Kidney (tissue), 13 donors: ENCODE measurements at regions not wholly inside any gene's neighbourhood (a gene's known extent, or its start where the extent isn't known, plus 50 kb on each side); places are given as distances from the start of the nearest gene placed in this dataset.

Experiments used
- DNase-seq, 5 donors: peaks; one replicate each; pipeline ENCODE4 v3.0.0-alpha.2; 2013 to 2020
- FAIRE-seq: peaks from 2 replicates; lab custom pipeline; 2012; peaks lifted over from hg19 to GRCh38; lab: Jason Lieb, UNC
- H3K27ac ChIP-seq, 2 donors: one replicate each; pipeline ENCODE4 v1.7.0; 2013; ENCODE audit warnings: low read depth in 2 of 2, low read length in 2 of 2, inconsistent platforms in 1 of 2
- H3K27me3 ChIP-seq: one replicate; pipeline ENCODE4 v1.7.1; 2013; ENCODE audit warnings: low read length, inconsistent platforms; ENCODE audit not compliant: control insufficient read depth, insufficient read depth
- H3K36me3 ChIP-seq, 3 donors: one replicate each; pipeline versions ENCODE4 v1.7.0 to v1.7.1; 2013; ENCODE audit warnings: low read length in 3 of 3, control low read depth in 1 of 3, inconsistent platforms in 1 of 3; ENCODE audit not compliant: insufficient read depth in 3 of 3, control insufficient read depth in 2 of 3
- H3K4me1 ChIP-seq, 3 donors: one replicate each; pipeline versions ENCODE4 v1.7.0 to v1.7.1; 2013; ENCODE audit warnings: low read length in 3 of 3, inconsistent platforms in 1 of 3, low read depth in 1 of 3; ENCODE audit not compliant: control insufficient read depth in 2 of 3, insufficient read depth in 2 of 3
- H3K4me3 ChIP-seq, 3 donors: one replicate each; pipeline versions ENCODE4 v1.7.0 to v1.8.1; 2013; ENCODE audit warnings: low read length in 3 of 3, control low read depth in 1 of 3, inconsistent platforms in 1 of 3
- H3K9ac ChIP-seq, 3 donors: one replicate each; pipeline versions ENCODE4 v1.7.0 to v1.7.1; 2013; ENCODE audit warnings: low read length in 3 of 3, control low read depth in 1 of 3, inconsistent platforms in 1 of 3
- H3K9me3 ChIP-seq, 3 donors: one replicate each; pipeline versions ENCODE4 v1.7.0 to v1.7.1; 2013; ENCODE audit warnings: low read length in 3 of 3, control low read depth in 1 of 3, inconsistent platforms in 1 of 3; ENCODE audit not compliant: control insufficient read depth in 2 of 3, insufficient read depth in 1 of 3
- intact Hi-C: fragments of 100-400 bp; cut with DNase I; formaldehyde crosslinking; loops from one replicate; pipeline ENCODE4 v1.11.1; 2022
- TF ChIP-seq, protein P1 (sequence below): IDR thresholded peaks from 3 replicates; pipeline ENCODE4 v1.5.1; 2012; ENCODE audit warnings: mild to moderate bottlenecking, moderate library complexity, borderline replicate concordance; ENCODE audit not compliant: insufficient read depth; ENCODE audit errors: extremely low read depth
- donor health status: control.
- donor health status: control.
- donor health status: control.
- donor health status: control.
- donor health status: control.
- donor health status: DM: yes; HTN: yes; CAD: no.
- donor health status: Normal renal cell carcinoma (clear cell type).

DNA sequence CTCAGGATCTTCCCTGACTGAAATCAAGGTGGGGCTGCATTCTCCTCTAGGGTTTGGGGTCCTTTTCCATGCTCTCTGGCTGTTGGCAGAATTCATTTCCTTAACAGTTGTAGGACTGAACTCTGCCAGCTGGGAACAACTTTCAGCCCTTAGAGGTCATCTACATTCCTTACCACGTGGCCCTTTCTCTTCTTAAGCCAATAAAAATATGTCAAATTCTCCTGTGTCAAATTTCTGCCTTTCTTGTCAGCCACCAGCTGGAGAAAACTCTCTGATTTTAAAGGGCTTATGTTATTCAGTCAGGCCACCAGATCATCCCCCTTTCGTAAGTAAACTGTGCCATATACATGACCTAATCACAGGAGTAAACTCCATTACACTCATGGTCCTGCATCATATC is 95.3 kb upstream of the IL6 start:
- no peaks in the 10 kb centered on the region for H3K9me3 ChIP-seq
- intact Hi-C loops: no loop called here
- H3K9ac ChIP-seq: no peak overlapping the region
- H3K4me3 ChIP-seq: no peak overlapping the region
- no peaks in the 10 kb centered on the region for H3K27me3 ChIP-seq
- no peak overlapping the region for H3K27ac ChIP-seq
- H3K4me1 ChIP-seq: no peaks in the 10 kb centered on the region
- no peak for FAIRE-seq
- no peaks in the 10 kb centered on the region for H3K36me3 ChIP-seq
- DNase-seq: no peak
- TF ChIP-seq, protein P1, sequence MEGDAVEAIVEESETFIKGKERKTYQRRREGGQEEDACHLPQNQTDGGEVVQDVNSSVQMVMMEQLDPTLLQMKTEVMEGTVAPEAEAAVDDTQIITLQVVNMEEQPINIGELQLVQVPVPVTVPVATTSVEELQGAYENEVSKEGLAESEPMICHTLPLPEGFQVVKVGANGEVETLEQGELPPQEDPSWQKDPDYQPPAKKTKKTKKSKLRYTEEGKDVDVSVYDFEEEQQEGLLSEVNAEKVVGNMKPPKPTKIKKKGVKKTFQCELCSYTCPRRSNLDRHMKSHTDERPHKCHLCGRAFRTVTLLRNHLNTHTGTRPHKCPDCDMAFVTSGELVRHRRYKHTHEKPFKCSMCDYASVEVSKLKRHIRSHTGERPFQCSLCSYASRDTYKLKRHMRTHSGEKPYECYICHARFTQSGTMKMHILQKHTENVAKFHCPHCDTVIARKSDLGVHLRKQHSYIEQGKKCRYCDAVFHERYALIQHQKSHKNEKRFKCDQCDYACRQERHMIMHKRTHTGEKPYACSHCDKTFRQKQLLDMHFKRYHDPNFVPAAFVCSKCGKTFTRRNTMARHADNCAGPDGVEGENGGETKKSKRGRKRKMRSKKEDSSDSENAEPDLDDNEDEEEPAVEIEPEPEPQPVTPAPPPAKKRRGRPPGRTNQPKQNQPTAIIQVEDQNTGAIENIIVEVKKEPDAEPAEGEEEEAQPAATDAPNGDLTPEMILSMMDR: no peak

DNA sequence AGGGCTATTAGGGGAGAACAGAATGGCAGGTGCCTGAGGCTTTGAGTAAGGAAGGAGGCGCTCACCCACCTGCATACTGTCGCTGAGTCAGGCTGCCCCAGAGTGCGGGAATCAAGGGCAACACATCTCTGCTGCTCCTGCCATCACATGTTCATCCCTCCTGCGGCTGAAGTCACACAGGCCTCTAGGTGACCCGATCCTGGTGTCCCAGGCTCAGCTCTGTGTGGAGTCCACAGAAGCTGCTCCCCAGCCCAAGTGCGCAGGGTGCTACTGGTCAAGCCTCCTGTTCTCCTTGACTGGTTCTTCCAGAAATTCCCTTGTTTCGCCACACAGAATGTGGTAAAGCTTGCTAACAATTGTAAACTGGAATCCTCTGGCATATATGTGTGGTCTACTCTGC is 96.9 kb upstream of the IL6 start:
- intact Hi-C loops: no loop called here
- no peaks in the 10 kb centered on the region for H3K9me3 ChIP-seq
- no peak overlapping the region for H3K4me3 ChIP-seq
- no peak for DNase-seq
- TF ChIP-seq, protein P1: no peak
- H3K27me3 ChIP-seq: no peaks in the 10 kb centered on the region
- no peak for FAIRE-seq
- no peak overlapping the region for H3K27ac ChIP-seq
- no peak overlapping the region for H3K9ac ChIP-seq
- no peaks in the 10 kb centered on the region for H3K36me3 ChIP-seq
- H3K4me1 ChIP-seq: no peaks in the 10 kb centered on the region

DNA sequence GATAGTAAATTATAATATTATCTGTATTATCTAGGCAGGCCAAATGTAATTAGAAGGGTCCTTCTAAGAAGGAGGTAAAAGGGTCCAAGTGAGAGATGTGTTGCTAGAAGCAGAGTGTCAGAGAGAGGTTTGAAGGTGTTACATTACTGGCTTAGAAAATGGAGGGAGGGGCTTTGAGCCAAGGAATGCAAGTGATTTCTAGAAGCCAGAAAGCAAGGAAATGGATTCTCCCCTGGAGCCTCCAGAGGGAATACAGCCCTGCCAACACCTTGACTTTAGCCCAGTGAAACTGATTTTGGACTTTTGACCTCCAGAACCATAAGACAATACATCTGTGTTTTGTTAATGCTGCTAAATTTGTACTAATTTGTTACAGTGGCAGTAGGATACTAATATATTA is 97.9 kb upstream of the IL6 start:
- H3K4me1 ChIP-seq: no peaks in the 10 kb centered on the region
- TF ChIP-seq, protein P1: no peak
- H3K9ac ChIP-seq: no peak overlapping the region
- DNase-seq (peak in 2 of 5 donors; percentile 3 to 18), FAIRE-seq (no peak)
- no peaks in the 10 kb centered on the region for H3K9me3 ChIP-seq
- no peak overlapping the region for H3K4me3 ChIP-seq
- no peaks in the 10 kb centered on the region for H3K36me3 ChIP-seq
- no peak overlapping the region for H3K27ac ChIP-seq
- H3K27me3 ChIP-seq: no peaks in the 10 kb centered on the region
- intact Hi-C loops: no loop called here

DNA sequence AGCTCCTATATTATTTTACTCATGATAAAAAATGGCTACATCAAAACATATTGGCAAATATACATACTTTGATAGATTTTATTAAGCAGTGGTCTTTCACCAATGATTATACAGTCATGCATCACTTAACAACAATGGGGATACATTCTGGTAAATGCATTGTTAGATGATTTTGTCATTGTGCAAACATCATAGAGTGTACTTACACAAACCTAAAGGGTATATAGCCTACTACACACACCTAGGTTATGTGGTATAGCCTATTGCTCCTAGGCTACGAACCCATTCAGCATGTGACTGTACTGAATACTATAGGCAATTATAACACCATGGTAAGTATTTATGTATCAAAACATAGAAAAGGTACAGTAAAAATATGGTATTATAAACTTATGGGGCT is 98.9 kb upstream of the IL6 start:
- DNase-seq: no peak
- no peaks in the 10 kb centered on the region for H3K4me1 ChIP-seq
- H3K9me3 ChIP-seq: no peaks in the 10 kb centered on the region
- H3K27me3 ChIP-seq: no peaks in the 10 kb centered on the region
- no peak overlapping the region for H3K27ac ChIP-seq
- no peak overlapping the region for H3K4me3 ChIP-seq
- intact Hi-C loops: no loop called here
- no peak for FAIRE-seq
- TF ChIP-seq, protein P1: no peak
- H3K9ac ChIP-seq: no peak overlapping the region
- no peaks in the 10 kb centered on the region for H3K36me3 ChIP-seq
